ENCODE measurements at regions not wholly inside any gene's neighbourhood (a gene's known extent, or its start where the extent isn't known, plus 50 kb on each side); places are given as distances from the start of the nearest gene placed in this dataset.

DNA sequence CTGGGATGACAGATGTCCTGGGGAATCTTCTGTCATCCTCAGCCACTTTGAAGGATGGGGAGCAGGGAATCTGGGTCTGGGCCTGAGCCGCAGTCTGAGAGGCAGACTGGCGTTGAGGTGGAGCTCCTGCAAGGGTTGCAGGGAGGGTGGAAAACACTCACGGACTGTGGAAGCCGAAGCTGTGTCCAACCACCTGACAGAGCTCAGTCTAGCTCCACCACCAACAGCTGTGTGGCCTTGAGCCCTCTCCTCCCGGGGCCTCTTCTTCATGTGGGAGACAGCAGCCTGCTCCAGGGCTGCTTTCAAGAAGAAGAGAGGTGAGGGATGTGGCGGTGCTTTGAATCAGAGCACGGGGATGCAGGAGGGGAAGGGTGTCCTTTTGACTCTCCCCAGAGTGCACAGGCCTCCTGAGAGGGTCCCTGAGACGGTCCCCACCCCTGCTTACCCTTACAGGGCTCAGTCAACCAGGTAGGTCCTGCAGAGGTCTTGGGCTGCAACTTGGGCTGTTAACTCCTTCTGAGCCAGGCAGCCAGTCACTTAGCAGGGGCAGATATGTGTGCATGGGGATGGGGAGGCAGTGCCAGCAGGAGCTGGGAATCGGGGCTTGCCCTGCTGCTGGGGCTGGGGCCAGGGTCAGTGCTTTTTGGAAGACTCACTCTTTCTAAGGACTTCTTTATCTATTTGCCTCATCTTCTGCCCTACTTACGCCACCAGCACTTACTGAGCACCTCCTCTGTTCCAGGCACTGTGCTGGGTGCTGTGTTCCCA lies 216.3 kb downstream of the PTPRU start:
- no peak for TF ChIP-seq PITX1 (CRISPR knock-in tag; IDR thresholded peaks at IDR 0.05)
- TF ChIP-seq ZNF331 (CRISPR knock-in tag; IDR thresholded peaks at IDR 0.05): peak; percentile 43; the same call in 1 of the 2 replicates
- Histone ChIP-seq H3K27me3 (ENCODE audit: control insufficient read depth in 1 of 2, insufficient read depth in 2 of 2, low read length in 2 of 2) (no peaks in the 10 kb centered on the region; a peak in 1 of 5 replicates), H3K4me2 (ENCODE audit: low read depth, low read length) (peak overlapping the region; percentile 77), H2AFZ (ENCODE audit: low read length) (peak overlapping the region; percentile 79), H3K9ac (ENCODE audit: insufficient read depth, low read depth, low read length) (no peak overlapping the region), H4K20me1 (ENCODE audit: insufficient read depth, low read length) (no peaks in the 10 kb centered on the region), H3K79me2 (ENCODE audit: insufficient read depth, low read length) (no peaks in the 10 kb centered on the region), H3K4me3 (replicated peaks in 1 of 3; ENCODE audit: insufficient read depth in 1 of 3, low read depth in 2 of 3, low read length in 3 of 3) (no peak overlapping the region; a peak in 1 of 6 replicates), H3K4me1 (ENCODE audit: insufficient read depth, low read length) (peaks cover 39% of the 10 kb centered on the region), H3K9me3 (ENCODE audit: low read length) (no peaks in the 10 kb centered on the region), H3K27ac (ENCODE audit: extremely low read length, insufficient read depth, low read length) (no peak overlapping the region), H3K36me3 (replicated peaks in 1 of 2; ENCODE audit: control insufficient read depth in 1 of 2, insufficient read depth in 2 of 2, low read length in 2 of 2) (no peaks in the 10 kb centered on the region)
- ATAC-seq (peak; percentile 32), DNase-seq (ENCODE audit: low spot score) (no peak), FAIRE-seq (no peak)
- WGBS (ENCODE audit: low lambda C conversion rate): 13% methylated on average over 6 of the region's 10 CpGs
- in situ Hi-C loops (cut with HindIII; ENCODE audit: extremely low pct_ligation_motif_present, low pct_unique_long_range_greater_than_20kb) (loop anchor here (10.0 kb wide), 1 partner anchor 218 kb away; the partner anchor contains the start of genes MECR and PTPRU), intact Hi-C loops (cut with micrococcal nuclease; ENCODE audit: unreplicated experiment) (loop anchor here (1.0 kb wide), 1 partner anchor 33 kb away; no protein-coding TSS in a partner anchor)
- no TSS peak for BruUV-seq (replicated peaks)
- ChIA-PET CTCF (ENCODE audit: low intra/inter-chr PET ratio, low total read pairs) (interaction anchor here (1.2 to 1.4 kb wide), 2 partner anchors 111 to 217 kb away, joined by 3 to 9 read pairs; partner anchors contain the start of gene PTPRU), POLR2A (no interaction called here)

DNA sequence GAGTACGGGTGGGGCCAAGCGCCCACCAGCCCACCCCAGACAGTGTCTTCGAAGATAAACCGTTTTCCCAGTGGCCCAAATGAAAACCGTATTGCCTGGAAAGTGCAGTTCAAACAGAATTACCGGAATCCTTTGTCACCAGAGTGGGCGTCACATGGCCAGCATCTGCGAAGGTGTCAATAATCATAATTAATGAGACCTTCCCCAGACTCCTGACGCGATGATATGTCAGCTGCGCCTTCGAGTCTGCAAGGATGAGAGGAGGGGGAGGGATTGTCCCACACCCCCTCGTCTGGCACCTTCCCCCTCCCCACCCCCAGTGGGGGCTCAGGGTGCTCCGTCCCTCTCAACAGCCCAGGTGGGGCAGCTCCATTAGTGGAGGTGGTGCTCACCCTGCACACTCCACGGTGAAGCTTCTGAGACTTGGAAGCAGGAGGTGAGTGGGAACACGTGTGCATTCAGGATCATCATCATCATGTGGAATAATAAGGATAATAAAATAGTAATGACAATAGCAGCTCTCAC lies 215.1 kb downstream of the PTPRU start:
- intact Hi-C loops (cut with micrococcal nuclease; ENCODE audit: unreplicated experiment): no loop called here
- ChIA-PET POLR2A (no interaction called here), CTCF (ENCODE audit: low intra/inter-chr PET ratio, low total read pairs) (no interaction called here)
- H3K4me1 ChIP-seq (ENCODE audit: insufficient read depth, low read length): peaks cover 43% of the 10 kb centered on the region
- no peak overlapping the region for H2AFZ ChIP-seq (ENCODE audit: low read length)
- H3K79me2 ChIP-seq (ENCODE audit: insufficient read depth, low read length): no peaks in the 10 kb centered on the region
- no peak for FAIRE-seq
- no peak for ATAC-seq
- no peaks in the 10 kb centered on the region for H4K20me1 ChIP-seq (ENCODE audit: insufficient read depth, low read length)
- WGBS (ENCODE audit: low lambda C conversion rate): 62% methylated on average over 13 of the region's 16 CpGs
- no peak overlapping the region for H3K27ac ChIP-seq (ENCODE audit: extremely low read length, insufficient read depth, low read length)
- H3K9ac ChIP-seq (ENCODE audit: insufficient read depth, low read depth, low read length): no peak overlapping the region
- H3K27me3 ChIP-seq (ENCODE audit: control insufficient read depth in 1 of 2, insufficient read depth in 2 of 2, low read length in 2 of 2): no peaks in the 10 kb centered on the region; a peak in 1 of 5 replicates
- no peak overlapping the region for H3K4me2 ChIP-seq (ENCODE audit: low read depth, low read length)
- DNase-seq (ENCODE audit: low spot score): no peak
- H3K9me3 ChIP-seq (ENCODE audit: low read length): no peaks in the 10 kb centered on the region
- in situ Hi-C loops (cut with HindIII; ENCODE audit: extremely low pct_ligation_motif_present, low pct_unique_long_range_greater_than_20kb): loop anchor here (10.0 kb wide), 1 partner anchor 217 kb away; the partner anchor contains the start of genes MECR and PTPRU
- no peaks in the 10 kb centered on the region for H3K36me3 ChIP-seq (replicated peaks in 1 of 2; ENCODE audit: control insufficient read depth in 1 of 2, insufficient read depth in 2 of 2, low read length in 2 of 2)
- BruUV-seq (replicated peaks): no TSS peak
- no peak overlapping the region for H3K4me3 ChIP-seq (replicated peaks in 1 of 3; ENCODE audit: insufficient read depth in 1 of 3, low read depth in 2 of 3, low read length in 3 of 3)
- TF ChIP-seq ZFY (CRISPR knock-in tag; IDR thresholded peaks at IDR 0.05): no peak
- TF ChIP-seq, protein P1, sequence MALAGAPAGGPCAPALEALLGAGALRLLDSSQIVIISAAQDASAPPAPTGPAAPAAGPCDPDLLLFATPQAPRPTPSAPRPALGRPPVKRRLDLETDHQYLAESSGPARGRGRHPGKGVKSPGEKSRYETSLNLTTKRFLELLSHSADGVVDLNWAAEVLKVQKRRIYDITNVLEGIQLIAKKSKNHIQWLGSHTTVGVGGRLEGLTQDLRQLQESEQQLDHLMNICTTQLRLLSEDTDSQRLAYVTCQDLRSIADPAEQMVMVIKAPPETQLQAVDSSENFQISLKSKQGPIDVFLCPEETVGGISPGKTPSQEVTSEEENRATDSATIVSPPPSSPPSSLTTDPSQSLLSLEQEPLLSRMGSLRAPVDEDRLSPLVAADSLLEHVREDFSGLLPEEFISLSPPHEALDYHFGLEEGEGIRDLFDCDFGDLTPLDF (CRISPR knock-in tag; IDR thresholded peaks at IDR 0.05): no peak
- no peak for TF ChIP-seq SIN3A (IDR thresholded peaks at IDR 0.05; ENCODE audit: borderline replicate concordance, low read depth, low read length)
- no peak for TF ChIP-seq HOXA5 (CRISPR knock-in tag; IDR thresholded peaks at IDR 0.05)
- no peak for TF ChIP-seq SSRP1 (CRISPR knock-in tag; IDR thresholded peaks at IDR 0.05)
- TF ChIP-seq MIXL1 (CRISPR knock-in tag; IDR thresholded peaks at IDR 0.05): no peak
- no peak for TF ChIP-seq ZEB1 (IDR thresholded peaks at IDR 0.05; ENCODE audit: insufficient replicate concordance, low read depth)
- TF ChIP-seq, protein P2, sequence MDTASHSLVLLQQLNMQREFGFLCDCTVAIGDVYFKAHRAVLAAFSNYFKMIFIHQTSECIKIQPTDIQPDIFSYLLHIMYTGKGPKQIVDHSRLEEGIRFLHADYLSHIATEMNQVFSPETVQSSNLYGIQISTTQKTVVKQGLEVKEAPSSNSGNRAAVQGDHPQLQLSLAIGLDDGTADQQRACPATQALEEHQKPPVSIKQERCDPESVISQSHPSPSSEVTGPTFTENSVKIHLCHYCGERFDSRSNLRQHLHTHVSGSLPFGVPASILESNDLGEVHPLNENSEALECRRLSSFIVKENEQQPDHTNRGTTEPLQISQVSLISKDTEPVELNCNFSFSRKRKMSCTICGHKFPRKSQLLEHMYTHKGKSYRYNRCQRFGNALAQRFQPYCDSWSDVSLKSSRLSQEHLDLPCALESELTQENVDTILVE (CRISPR knock-in tag; IDR thresholded peaks at IDR 0.05): no peak
- no peak for TF ChIP-seq TBX3 (IDR thresholded peaks at IDR 0.05; ENCODE audit: borderline replicate concordance)
- TF ChIP-seq HMG20B (CRISPR knock-in tag; conservative IDR thresholded peaks at IDR 0.05): no peak
- TF ChIP-seq ZNF224 (CRISPR knock-in tag; IDR thresholded peaks at IDR 0.05): no peak
- TF ChIP-seq DNMT1 (CRISPR knock-in tag; IDR thresholded peaks at IDR 0.05): no peak
- no peak for TF ChIP-seq SRSF1 (optimal IDR thresholded peaks at IDR 0.05; ENCODE audit: low read depth, low read length)
- no peak for TF ChIP-seq ZNF263 (CRISPR knock-in tag; IDR thresholded peaks at IDR 0.05)
- no peak for TF ChIP-seq SP1 (IDR thresholded peaks at IDR 0.05)
- TF ChIP-seq SP1 (CRISPR knock-in tag; IDR thresholded peaks at IDR 0.05): no peak
- no peak for TF ChIP-seq IRF2 (CRISPR knock-in tag; IDR thresholded peaks at IDR 0.05)
